ENCODE measurements at regions not wholly inside any gene's neighbourhood (a gene's known extent, or its start where the extent isn't known, plus 50 kb on each side); places are given as distances from the start of the nearest gene placed in this dataset.

DNA sequence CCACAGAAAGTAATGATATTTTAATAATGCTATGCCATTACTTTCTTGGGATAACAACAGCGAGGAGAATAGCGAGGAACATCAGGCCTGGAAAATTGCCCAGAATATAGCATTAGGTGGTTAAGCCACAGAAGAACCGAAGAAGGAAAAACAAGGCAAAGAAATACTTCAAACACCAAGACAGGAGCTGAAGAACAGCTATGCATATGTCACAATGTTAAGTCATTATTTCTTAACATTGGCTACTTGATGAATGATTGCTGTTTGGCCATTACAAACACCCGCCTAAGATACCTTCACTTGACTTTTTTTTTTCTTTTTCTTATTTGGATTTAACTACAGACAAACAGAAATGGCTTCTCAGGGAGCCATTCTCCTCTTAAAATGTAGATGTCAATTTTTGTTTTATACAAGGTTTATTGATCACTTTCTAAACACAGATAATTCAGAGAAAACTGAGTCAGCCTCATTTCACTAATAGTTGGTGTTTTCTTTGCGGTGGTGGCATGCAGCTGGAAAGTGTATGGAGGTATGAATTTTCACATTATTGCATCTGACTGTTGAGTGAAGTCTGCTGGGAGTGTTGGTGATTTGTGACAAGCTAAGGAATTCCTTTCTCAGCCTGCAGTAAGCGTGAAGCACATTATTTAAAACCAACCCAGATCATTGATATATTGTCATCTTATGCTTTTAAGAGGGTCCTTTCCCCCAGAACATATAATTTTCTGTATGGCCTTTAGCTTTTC lies 705.7 kb upstream of the NR2F2 start:
- TF ChIP-seq, protein P1, sequence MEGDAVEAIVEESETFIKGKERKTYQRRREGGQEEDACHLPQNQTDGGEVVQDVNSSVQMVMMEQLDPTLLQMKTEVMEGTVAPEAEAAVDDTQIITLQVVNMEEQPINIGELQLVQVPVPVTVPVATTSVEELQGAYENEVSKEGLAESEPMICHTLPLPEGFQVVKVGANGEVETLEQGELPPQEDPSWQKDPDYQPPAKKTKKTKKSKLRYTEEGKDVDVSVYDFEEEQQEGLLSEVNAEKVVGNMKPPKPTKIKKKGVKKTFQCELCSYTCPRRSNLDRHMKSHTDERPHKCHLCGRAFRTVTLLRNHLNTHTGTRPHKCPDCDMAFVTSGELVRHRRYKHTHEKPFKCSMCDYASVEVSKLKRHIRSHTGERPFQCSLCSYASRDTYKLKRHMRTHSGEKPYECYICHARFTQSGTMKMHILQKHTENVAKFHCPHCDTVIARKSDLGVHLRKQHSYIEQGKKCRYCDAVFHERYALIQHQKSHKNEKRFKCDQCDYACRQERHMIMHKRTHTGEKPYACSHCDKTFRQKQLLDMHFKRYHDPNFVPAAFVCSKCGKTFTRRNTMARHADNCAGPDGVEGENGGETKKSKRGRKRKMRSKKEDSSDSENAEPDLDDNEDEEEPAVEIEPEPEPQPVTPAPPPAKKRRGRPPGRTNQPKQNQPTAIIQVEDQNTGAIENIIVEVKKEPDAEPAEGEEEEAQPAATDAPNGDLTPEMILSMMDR (IDR thresholded peaks at IDR 0.05; ENCODE audit: low read depth, low read length): no peak
- no peak for TF ChIP-seq EZH2phosphoT487 (IDR thresholded peaks at IDR 0.05; ENCODE audit: low read depth)

Measured in OCI-LY3 (cell line).